ENCODE measurements at regions not wholly inside any gene's neighbourhood (a gene's known extent, or its start where the extent isn't known, plus 50 kb on each side); places are given as distances from the start of the nearest gene placed in this dataset.

GRCh38 chr9:1337169-1337568 lies 287.0 kb downstream of the DMRT2 start:
- no peak for DNase-seq

- no peak for DNase-seq
Observed at GRCh38 chr9:1340390-1340789, 290.2 kb downstream of the DMRT2 start.

- DNase-seq: no peak
Observed at GRCh38 chr9:1353291-1353690, 303.1 kb downstream of the DMRT2 start.

- no peak for DNase-seq
Observed at GRCh38 chr9:1354086-1354485, 303.9 kb downstream of the DMRT2 start.

- DNase-seq: no peak
Observed at GRCh38 chr9:1354606-1355005, 304.4 kb downstream of the DMRT2 start.

GRCh38 chr9:1355656-1356055 lies 305.5 kb downstream of the DMRT2 start:
- DNase-seq: no peak

- no peak for DNase-seq
Observed at GRCh38 chr9:1362845-1363244, 312.7 kb downstream of the DMRT2 start.

GRCh38 chr9:1366276-1366675 lies 316.1 kb downstream of the DMRT2 start:
- DNase-seq: no peak

- no peak for DNase-seq
Observed at GRCh38 chr9:1369297-1369696, 319.1 kb downstream of the DMRT2 start.

- DNase-seq: no peak
Observed at GRCh38 chr9:1373445-1373844, 323.3 kb downstream of the DMRT2 start.

- no peak for DNase-seq
Observed at GRCh38 chr9:1383899-1384455, 333.8 kb downstream of the DMRT2 start.

- no peak for DNase-seq
Observed at GRCh38 chr9:1384816-1385215, 334.7 kb downstream of the DMRT2 start.

GRCh38 chr9:1386420-1386819 lies 336.3 kb downstream of the DMRT2 start:
- no peak for DNase-seq

GRCh38 chr9:1388216-1388615 lies 338.1 kb downstream of the DMRT2 start:
- no peak for DNase-seq

GRCh38 chr9:1400983-1401382 lies 350.8 kb downstream of the DMRT2 start:
- no peak for DNase-seq

- no peak for DNase-seq
Observed at GRCh38 chr9:1404940-1405339, 354.8 kb downstream of the DMRT2 start.

- DNase-seq: no peak
Observed at GRCh38 chr9:1411826-1412225, 361.7 kb downstream of the DMRT2 start.

GRCh38 chr9:1414711-1415131 lies 364.6 kb downstream of the DMRT2 start:
- no peak for DNase-seq

- DNase-seq: no peak
Observed at GRCh38 chr9:1415146-1415545, 365.0 kb downstream of the DMRT2 start.

- DNase-seq: no peak
Observed at GRCh38 chr9:1416261-1416660, 366.1 kb downstream of the DMRT2 start.

- DNase-seq: no peak
Observed at GRCh38 chr9:1421436-1421835, 371.3 kb downstream of the DMRT2 start.

GRCh38 chr9:1427875-1428274 lies 377.7 kb downstream of the DMRT2 start:
- no peak for DNase-seq

- DNase-seq: peak in 1 of 2 experiments; percentile 8
Observed at GRCh38 chr9:1429297-1429696, 379.1 kb downstream of the DMRT2 start.

- DNase-seq: no peak
Observed at GRCh38 chr9:1431461-1431860, 381.3 kb downstream of the DMRT2 start.

GRCh38 chr9:1434052-1434767 lies 384.1 kb downstream of the DMRT2 start:
- no peak for DNase-seq

All from SHP77 (cell line).